ENCODE measurements at regions not wholly inside any gene's neighbourhood (a gene's known extent, or its start where the extent isn't known, plus 50 kb on each side); places are given as distances from the start of the nearest gene placed in this dataset.

DNA sequence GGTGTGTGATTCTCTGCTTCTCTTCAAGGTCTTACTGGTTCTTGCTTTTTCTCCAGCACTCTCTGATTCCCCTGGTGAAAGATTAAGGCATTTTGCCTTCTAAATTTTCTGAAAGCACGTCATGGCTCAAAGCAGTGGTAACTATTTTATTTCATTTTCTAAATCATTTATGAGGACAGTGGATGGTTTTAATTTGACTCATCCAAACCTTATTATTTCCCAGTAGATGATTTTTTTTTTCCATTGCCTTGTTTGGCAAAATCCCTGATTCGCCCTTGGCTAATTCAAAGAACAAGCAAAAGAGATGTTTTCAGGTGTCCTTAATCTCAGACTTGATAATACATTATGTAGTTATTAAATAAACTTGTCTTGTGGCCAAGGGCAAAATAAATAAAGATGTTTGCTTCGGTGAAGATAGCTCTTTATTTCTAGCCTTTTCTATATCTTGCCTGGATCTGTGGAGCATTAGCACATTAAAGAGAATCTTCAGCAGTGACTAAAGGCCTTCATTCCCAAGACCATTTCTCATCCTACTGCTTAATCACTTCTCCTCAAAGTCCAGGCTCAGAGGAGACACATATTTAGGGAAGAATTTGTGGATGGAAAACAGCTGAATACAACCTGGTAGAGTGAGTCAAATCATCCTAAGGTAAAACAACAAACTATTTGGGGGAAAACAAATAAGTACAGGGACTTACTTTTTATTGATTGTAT is 359.8 kb downstream of the DUSP10 start:
- no peak for DNase-seq

DNA sequence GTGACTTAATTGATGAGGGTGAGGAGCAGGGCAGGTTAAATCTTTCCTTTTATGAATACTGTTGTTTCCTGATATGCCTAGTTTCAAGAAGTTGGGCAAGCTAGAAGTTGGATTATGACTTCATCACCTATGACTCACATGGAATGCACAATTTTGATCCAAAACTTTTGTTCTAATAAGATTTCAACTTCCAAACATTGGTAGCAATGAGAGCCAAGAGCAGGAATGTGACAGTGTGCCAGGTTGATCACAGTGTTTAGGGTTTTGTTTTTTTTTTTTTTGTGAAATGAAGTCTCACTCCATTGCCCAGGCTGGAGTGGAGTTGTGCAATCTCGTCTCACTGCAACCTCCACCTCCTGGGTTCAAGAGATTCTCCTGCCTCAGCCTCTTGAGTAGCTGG is 349.4 kb downstream of the DUSP10 start:
- DNase-seq = no peak

DNA sequence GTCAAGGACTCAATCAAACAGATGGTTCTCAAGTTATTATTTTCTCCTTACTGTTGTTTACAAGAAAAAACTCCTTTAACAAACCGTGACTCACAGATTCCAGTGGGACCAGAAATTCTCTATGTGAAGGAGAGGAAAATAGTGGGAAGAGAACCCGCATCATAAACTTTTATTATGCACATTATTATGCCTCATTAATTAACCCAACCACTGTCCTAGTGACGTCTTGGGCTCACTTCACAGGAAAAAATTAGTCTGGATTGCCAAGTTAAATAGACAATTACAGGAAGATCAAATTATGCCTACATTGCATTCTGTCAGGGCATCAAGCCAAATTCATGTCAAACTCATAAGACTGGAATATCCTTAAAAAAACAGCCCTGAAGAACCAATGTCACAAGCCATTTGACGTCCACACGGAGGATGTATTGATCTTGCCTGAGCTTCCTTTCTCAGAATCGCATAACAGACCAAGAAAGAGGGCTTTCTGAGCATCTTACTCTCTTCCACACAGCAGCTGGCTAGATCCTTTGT is 347.8 kb downstream of the DUSP10 start:
- DNase-seq = no peak

DNA sequence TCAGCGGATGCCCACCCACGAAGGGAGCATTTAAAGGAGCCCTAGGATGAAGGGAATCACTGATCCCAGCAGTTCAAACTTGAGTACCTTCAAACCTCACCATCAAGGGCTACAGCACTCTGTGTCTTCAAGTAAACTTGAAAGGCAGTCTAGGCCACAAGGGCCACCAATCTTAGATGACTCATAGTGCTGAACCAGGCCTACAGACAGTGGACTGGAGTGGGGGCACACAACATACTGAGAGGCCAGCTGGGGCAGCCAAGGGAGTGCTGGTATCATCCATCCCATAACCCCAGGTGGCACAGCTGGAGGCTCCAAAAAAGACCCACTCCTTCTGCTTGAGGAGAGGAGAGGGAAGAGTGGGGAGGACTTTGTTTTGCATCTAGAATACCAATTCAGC is 345.4 kb downstream of the DUSP10 start:
- DNase-seq = no peak

DNA sequence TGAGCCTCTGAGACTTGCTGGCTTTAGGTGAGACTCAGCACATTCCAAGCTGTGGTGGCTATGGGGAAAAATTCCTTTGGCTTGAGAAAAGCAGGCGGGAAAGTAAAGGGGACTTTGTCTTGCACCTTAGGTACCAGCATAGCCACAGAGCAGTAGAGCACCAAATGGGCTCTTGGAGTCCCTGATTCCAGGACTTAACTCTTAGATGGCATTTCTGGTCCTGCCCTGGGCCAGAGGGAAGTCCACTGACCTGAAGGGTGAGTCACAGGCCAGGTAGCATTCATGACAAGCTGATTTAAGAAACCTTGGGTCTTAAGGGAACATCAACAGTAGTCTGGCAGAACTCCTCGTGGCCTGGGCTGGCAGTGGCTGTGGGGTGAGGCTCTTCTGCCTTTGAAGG is 344.7 kb downstream of the DUSP10 start:
- no peak for DNase-seq

DNA sequence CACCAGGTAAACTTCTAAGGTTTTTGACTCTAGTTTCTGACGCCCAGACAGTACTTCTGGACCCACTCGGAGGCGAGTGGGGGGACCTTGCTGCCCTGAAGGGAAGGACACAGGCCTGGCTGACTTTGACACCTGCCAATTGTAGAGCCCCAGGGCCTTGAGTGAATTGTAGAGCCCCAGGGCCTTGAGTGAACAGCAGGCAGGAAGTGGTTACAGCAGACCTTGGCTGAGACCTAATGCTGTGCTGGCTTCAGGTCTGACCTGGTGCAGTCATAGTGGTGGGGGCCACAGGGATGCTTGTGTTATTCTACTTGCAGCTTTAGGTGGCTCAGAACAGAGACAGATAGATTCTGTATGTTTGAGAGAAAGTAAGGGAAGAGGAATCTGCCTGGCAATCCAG is 344.3 kb downstream of the DUSP10 start:
- DNase-seq = no peak

DNA sequence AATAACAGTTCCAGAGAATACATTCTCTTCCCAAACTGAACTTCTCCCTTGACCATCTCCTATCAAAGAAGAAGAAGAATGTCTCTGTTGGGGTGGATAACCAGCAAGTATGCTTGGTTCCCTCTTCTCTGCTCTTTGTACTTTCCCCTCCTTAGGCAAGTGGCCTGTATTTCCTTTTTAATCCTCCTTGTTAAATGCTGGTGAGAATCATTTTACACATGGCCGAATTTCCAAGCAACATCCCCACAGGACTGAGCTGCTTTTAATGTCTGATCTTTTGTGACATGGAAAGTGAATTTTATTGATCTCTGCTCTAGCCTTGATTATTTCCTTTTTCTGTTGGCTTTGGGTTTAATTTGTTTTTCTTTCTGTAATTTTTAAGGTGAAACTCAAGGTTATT is 336.7 kb downstream of the DUSP10 start:
- DNase-seq = no peak

DNA sequence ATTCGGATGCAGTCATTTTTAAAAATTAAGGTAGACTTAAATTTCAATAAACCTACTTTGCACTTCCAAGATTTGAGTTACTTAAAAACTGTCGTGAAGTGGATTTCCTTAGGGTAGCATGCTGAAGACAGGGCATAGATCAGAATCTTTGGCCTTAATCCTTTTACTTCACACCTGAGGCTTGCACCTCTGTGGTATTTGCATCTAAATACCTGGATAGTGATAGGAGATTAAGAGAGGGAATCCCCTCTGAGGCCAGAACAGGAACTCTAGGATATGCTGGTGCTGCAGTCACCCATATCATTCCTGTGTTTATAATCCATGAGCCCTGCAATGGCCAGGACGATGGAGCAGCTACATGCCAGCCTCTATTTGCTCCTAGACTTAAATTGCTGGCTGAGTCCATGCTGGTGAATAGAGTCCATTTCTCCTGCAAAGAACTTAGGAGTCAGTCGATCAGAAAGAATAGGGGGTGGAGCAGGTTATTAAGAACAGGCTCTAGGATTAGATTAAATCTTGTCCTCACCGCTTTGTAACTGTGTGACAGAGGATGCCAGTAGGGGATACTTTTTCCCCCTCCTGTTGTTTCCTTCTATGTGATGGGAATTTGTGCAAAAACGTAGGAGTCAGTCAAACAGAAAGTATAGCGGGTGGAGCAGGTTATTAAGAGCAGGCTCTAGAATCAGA is 333.6 kb downstream of the DUSP10 start:
- DNase-seq = no peak

DNA sequence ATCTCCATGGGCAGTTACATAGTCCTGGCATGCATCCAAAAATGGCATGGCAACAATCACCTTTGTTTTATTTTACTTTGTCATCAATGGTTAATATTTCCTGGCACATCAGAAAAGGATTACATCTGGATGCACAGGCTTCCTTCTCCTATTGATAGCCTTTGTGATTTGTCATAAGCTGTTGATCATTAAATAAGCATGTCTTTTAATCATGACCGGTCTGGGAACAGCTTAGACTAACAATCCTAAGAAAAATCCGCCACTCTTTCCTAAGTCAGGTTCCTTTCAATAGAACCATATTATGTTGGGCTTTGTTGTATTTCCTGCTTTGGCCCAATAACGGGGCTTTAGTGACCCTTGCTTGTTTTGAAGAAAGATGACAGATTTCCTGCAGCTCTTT is 330.6 kb downstream of the DUSP10 start:
- DNase-seq = no peak

DNA sequence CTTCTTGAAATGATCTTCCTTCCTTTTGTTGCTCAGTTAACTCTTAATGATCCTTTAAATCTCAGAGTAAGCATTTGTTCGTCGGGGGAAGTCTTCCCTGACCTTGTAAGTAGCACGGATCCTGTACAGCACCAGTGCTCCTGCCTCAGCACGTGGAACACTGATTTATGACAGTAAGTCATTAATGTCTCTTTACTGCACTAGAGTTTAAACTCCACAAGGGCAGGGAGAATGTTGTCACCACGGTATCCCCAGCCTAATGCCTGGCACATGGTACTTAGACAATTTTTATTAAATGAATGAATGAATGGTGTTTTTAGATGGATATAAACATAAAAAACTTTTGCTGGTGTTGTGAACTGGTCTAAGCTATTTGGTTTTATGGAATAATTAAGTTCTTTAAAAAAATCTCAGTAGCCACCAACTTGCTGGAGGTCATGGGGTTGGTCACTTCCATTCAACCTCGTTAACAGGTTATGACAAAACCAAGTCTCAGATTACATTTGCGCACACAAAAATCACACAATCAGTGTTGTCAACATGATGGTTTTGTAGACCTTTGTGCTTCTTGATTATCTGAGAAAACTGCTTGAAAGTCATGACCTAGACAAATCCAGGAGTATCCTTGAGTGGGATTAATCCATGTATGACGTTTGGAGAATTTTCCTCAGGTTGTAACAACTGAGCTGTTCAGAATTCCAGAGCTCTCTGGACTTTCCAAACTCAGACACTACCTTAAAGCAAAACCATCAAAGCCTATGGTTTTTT is 326.9 kb downstream of the DUSP10 start:
- DNase-seq = no peak

DNA sequence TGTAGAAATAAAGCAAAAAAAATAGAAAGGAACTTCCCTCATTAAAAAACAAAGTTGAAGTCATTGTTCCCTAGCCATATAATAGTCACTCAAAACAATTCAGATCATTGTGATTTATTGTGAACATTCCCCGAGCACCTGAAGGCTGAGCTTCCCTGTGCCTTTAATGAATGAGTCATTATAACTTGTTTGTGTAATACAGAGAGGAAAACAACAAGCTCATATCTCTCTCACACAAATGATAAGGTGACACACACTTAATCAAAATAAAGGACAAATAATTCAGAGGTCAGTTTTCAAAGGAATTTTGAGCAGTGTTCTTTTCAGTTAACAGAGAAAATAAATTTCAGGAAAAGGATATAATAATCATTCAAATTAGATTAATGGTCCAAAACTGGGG is 326.2 kb downstream of the DUSP10 start:
- DNase-seq = no peak

DNA sequence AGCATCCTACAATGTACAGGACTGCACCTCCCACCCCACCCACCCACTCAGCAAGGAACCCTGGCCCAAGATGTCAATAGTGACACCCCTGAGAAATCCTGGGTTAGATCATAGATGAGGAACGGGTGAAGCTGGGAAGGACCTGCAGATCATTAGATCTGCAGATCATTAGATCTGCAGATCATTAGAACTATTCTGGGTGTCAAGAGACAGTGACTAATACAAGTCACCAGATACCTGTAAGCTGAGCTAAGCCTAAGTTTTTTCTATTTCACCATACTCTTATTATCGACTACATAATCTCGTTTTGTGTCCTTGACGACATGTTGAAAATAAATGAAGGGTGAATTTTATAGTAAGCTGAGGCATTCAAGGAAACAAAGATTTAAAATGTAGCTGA is 325.7 kb downstream of the DUSP10 start:
- no peak for DNase-seq

DNA sequence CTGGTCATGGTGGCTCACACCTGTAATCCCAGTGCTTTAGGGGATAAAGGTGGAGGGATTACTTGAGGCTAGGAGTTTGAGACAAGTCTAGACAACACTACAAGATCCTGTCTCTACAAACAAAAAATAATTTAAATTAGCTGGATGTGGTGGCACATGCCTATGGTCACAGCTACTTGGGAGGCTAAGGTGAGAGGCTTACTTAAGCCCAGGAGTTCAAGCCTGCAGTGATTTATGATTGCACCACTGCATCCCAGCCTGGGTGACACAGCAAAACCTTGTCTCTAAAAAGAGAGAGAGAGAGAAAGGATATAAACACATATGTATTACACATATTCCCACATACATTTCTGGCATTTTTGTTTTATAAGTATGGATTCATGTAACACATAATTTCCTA is 325.2 kb downstream of the DUSP10 start:
- DNase-seq = no peak

DNA sequence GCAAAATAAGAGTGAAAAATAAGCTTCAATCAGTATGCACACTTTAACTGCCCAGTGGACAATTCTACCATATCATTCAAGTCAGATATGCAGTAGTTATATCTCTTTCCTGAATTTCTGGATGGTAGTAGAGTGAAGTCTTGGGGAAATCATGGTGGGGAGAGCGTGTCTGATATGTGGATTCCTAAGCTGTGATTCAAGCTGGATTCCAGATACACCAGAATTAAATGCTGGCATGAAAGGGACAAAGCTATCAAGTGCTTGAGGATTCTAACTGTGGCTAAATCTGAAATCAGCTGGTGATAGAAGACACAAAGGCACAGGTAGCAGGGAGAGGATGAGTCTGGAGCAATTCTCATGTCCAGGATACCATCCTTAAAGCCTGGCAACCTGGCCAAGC is 323.5 kb downstream of the DUSP10 start:
- no peak for DNase-seq

DNA sequence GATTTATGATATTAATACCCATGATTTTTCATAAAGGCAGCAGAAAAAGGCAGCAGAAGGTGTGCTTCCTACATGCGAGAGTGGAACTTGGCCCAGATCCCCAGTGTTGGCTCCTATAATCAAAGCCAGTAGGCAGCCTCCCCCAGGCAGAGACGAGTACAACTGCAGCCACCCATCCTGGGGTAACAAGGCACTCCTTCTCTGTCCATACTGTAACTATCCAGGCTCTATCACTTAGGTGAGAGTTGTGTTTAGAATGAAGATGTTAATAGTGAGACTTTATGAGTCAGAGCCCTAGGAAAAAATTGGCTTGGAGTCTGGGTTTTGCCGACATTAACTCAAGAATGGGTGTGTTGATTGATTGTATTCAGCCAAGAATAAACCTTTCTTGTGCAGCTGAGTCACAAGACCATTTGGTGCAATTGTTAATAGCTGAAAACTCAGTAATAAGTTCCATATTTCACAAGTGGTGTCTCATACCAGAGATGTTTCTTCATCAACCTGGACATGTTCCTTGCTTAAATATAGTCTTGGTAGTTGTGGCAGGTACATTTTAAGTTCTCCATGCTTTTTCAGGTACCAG is 322.3 kb downstream of the DUSP10 start:
- DNase-seq = no peak

DNA sequence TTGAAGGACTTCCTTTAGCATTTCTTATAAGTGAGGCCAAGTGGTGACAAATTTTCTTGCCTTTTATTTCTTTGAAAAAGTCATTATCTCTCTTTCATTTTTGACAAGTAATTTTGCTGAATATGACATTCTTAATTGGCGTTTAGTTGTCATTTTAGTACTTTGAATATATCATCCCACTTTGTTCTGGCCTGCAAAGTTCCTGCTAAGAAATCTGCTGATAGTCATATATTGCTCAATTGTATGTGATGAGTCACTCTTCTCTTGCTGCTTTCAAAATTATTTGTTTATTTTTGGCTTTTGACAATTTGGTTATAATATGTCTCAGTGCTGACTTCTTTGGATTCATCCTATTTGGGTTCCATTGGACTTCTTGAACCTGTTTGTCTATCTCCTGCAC is 312.6 kb downstream of the DUSP10 start:
- no peak for DNase-seq

DNA sequence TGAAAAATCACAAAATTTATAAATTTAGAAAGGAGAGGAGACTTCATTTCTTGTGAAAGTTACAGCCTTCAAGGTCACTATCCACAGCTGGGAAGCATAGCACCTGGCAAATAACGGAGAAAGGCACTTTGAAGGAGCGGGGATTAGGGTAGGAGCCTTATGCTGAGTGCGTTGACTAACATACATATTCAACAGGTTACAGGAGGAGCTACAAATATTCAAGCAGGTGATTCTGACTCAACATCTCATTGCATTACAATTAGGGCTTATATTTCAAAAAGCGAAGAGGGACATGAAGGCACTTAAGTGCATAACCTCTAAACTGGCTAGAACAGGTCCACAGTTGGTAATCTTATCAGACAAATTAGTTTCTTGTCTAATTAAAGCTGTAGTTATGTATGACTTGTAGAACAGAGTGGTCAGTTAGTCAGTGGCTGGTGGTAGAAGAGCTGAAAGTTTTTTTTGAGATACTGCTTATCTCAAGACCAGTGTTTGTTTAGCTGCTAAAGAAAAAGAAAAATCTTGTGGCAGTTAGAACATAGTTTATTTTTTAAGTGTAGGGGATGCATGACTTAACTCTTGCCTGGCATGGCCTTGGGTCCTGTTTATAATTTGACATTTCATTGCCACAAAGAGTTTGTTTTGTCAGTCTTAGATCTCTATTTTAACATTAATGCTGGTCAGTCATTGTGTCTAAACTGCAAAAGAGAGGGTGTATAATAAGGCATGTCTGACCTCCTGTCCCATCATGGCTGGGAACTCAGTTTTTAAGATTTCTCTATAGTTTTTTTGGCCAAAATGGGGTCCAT is 311.5 kb downstream of the DUSP10 start:
- DNase-seq = no peak

DNA sequence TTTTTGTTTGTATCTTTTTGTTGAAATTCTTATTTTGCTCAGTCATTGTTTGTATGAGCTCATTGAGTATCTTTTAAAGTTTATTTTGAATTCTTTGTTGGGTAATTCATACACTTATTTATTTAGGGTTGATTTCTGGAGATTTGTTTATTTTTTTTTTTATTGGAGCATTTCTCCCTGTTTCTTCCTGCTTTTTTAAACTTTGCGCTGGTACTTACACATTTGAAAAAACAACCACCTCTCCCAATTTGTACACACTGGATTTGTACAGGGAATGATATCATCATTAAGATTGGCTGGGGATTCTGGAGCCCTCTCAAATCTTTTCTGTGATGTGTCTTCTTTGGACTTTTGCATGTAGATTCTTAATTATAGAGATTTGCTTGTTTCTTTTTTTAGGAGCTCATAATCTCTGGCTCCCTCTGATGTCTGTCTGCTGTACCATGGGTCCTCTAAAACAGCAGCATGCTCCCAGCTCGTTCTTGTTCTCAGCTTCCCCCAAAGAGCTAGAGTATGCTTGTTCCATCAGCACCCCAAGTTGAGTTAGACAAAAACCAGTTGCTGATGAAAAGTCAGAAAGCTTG is 310.7 kb downstream of the DUSP10 start:
- DNase-seq = no peak

DNA sequence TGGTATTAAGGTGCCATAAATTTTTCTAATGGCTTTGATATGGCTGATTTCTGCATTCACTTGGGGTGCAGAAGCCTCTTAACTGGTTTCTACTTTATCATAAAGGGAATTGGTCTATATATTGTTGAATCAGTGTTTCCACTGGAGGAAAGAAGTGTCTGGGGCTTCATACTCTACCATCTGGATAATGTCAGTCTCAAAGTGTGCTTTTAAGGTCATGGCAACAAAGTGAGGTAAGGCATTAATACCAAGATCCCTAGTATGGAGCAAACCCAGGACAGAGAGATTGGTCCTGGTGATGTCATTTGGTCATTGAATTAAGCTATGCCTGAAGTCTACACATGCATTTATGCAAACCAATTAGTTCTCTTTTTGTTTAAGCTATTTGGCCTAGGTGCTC is 309.9 kb downstream of the DUSP10 start:
- DNase-seq = no peak

DNA sequence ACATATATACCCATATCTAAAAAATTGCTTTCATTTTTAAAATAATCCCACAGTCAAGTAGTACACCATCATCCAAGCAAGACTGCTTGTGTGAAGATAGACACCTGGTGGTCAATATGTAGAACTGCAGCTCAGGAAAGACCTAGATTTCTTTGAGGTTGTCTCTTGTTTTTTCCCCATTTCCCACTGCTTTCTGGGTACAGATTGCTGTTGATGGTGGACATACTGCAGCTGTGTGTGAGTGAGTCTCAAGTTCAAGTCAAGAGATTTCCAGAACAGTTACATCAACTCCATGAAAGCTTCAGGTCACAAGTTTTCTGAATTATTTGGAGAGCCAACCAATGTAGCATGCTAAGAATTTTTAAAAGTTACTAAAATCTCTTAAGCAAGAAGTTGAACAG is 306.4 kb downstream of the DUSP10 start:
- DNase-seq = no peak

DNA sequence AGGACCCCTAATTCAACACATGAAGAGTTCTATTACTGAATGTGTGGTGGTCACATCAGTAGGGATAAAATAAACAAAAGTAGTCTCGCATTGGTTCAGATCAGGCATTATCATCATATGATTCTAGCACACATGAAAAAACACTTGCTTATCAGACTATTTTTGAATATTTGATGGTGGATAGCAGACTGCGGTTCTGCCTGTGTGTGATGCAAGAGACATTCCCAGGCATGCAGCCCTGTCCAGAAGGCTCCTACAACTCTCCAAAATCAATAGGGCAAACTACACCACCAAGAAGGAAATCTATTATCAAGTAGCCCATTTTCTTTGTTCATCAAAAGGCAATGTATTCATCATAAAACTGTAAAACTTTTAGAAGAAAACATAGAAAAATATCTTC is 304.7 kb downstream of the DUSP10 start:
- no peak for DNase-seq

DNA sequence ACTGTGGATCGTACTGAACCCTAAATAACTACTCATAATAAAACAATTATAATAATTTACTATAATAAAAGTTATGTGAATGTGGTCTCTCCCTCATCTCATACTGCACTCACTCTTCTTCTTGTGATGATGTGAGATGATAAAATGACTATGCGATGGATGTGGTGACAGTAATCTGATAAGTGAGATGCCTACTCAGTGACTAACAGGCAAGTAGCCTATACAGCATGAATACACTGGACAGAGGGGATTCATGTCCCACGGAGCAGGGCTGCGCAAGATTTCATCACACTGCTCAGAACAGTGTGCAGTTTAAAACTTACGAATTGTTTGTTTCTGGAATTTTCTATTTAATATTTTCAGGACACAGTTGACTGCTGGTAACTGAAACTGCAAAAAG is 304.0 kb downstream of the DUSP10 start:
- no peak for DNase-seq

Measured in effector CD4-positive, alpha-beta T cell (primary cell).